ENCODE measurements at regions not wholly inside any gene's neighbourhood (a gene's known extent, or its start where the extent isn't known, plus 50 kb on each side); places are given as distances from the start of the nearest gene placed in this dataset.

GRCh38 chr14:101292448-101292847, 268.8 kb upstream of the DIO3 start:
- TF ChIP-seq, protein P1, sequence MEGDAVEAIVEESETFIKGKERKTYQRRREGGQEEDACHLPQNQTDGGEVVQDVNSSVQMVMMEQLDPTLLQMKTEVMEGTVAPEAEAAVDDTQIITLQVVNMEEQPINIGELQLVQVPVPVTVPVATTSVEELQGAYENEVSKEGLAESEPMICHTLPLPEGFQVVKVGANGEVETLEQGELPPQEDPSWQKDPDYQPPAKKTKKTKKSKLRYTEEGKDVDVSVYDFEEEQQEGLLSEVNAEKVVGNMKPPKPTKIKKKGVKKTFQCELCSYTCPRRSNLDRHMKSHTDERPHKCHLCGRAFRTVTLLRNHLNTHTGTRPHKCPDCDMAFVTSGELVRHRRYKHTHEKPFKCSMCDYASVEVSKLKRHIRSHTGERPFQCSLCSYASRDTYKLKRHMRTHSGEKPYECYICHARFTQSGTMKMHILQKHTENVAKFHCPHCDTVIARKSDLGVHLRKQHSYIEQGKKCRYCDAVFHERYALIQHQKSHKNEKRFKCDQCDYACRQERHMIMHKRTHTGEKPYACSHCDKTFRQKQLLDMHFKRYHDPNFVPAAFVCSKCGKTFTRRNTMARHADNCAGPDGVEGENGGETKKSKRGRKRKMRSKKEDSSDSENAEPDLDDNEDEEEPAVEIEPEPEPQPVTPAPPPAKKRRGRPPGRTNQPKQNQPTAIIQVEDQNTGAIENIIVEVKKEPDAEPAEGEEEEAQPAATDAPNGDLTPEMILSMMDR (IDR thresholded peaks at IDR 0.05), result no peak
- TF ChIP-seq POLR2A (IDR thresholded peaks at IDR 0.05), result no peak

All from right lobe of liver (tissue), 4 donors.